ENCODE measurements at regions not wholly inside any gene's neighbourhood (a gene's known extent, or its start where the extent isn't known, plus 50 kb on each side); places are given as distances from the start of the nearest gene placed in this dataset.

DNA sequence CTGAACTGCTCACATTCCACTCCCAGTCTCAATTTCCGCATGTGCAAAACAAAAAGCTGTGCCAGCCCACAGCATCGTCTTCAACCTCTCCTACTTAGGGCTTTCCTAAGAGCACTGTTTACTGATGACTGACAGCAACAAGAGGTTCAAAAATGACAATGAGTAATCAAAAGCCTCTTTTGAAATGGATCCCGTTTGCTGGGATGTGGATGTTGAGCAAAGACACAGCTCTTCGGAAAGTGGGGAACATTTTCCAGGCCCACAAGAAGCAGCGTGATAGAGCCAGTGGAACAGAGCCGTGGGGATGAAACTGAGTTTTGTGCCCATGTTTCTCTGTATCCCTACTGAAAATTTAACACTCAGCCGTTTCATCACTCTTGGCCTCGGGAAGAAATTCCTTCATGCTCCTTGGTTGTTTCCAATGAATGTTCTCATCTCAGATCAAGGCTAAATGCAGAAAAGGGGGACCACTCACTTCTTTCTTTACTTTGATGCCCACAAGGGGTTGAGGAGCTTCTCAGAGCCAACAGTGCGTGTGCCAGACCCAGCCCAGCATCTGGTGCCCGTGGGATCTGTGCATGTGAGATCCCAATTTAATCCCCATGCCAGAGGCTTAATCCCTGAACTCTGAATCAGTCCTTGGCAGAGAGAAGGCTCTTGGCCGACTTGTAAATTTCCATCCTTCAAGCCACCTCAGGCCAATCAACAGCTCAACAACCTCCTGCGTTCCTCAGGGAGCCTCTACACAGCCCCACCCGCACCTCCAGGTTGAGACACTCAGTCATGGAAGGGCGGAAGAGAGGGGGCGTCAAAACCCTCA lies 230.2 kb upstream of the DAPK1 start:
- no peak overlapping the region for H3K27ac ChIP-seq
- no peaks in the 10 kb centered on the region for H3K9me3 ChIP-seq (ENCODE audit: control insufficient read depth, low read length)

GRCh38 chr9:87269296-87270176 lies 228.1 kb upstream of the DAPK1 start:
- no peak overlapping the region for H2AFZ ChIP-seq
- no peaks in the 10 kb centered on the region for H3K4me1 ChIP-seq
- H3K27me3 ChIP-seq (ENCODE audit: control insufficient read depth, insufficient read depth, low read length): no peaks in the 10 kb centered on the region
- no peak overlapping the region for H3K4me2 ChIP-seq (ENCODE audit: low read length)
- H3K27ac ChIP-seq: no peak overlapping the region
- H3K9ac ChIP-seq: no peak overlapping the region
- H3K79me2 ChIP-seq: no peaks in the 10 kb centered on the region
- H3K4me3 ChIP-seq (ENCODE audit: low read depth, low read length): no peak overlapping the region
- H3K36me3 ChIP-seq (ENCODE audit: control insufficient read depth, insufficient read depth, low read length): no peaks in the 10 kb centered on the region
- TF ChIP-seq, protein P1, sequence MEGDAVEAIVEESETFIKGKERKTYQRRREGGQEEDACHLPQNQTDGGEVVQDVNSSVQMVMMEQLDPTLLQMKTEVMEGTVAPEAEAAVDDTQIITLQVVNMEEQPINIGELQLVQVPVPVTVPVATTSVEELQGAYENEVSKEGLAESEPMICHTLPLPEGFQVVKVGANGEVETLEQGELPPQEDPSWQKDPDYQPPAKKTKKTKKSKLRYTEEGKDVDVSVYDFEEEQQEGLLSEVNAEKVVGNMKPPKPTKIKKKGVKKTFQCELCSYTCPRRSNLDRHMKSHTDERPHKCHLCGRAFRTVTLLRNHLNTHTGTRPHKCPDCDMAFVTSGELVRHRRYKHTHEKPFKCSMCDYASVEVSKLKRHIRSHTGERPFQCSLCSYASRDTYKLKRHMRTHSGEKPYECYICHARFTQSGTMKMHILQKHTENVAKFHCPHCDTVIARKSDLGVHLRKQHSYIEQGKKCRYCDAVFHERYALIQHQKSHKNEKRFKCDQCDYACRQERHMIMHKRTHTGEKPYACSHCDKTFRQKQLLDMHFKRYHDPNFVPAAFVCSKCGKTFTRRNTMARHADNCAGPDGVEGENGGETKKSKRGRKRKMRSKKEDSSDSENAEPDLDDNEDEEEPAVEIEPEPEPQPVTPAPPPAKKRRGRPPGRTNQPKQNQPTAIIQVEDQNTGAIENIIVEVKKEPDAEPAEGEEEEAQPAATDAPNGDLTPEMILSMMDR (IDR thresholded peaks at IDR 0.05): no peak
- no peaks in the 10 kb centered on the region for H3K9me3 ChIP-seq (ENCODE audit: control insufficient read depth, low read length)

More for the DNA sequence above, 230.2 kb upstream of the DAPK1 start:
- Histone ChIP-seq H3K9ac (no peak overlapping the region), H3K4me3 (ENCODE audit: low read depth, low read length) (no peak overlapping the region), H3K4me1 (no peaks in the 10 kb centered on the region), H3K79me2 (no peaks in the 10 kb centered on the region), H2AFZ (no peak overlapping the region), H3K27me3 (ENCODE audit: control insufficient read depth, insufficient read depth, low read length) (no peaks in the 10 kb centered on the region), H3K36me3 (ENCODE audit: control insufficient read depth, insufficient read depth, low read length) (no peaks in the 10 kb centered on the region), H3K4me2 (ENCODE audit: low read length) (no peak overlapping the region)
- TF ChIP-seq, protein P1 (IDR thresholded peaks at IDR 0.05): no peak

GRCh38 chr9:87270221-87270847 lies 227.3 kb upstream of the DAPK1 start:
- Histone ChIP-seq H3K36me3 (ENCODE audit: control insufficient read depth, insufficient read depth, low read length) (no peaks in the 10 kb centered on the region), H3K4me3 (ENCODE audit: low read depth, low read length) (no peak overlapping the region), H3K27ac (no peak overlapping the region), H3K79me2 (no peaks in the 10 kb centered on the region), H3K4me2 (ENCODE audit: low read length) (no peak overlapping the region), H3K4me1 (no peaks in the 10 kb centered on the region), H3K27me3 (ENCODE audit: control insufficient read depth, insufficient read depth, low read length) (no peaks in the 10 kb centered on the region), H2AFZ (no peak overlapping the region), H3K9me3 (ENCODE audit: control insufficient read depth, low read length) (no peaks in the 10 kb centered on the region), H3K9ac (no peak overlapping the region)
- TF ChIP-seq, protein P1 (IDR thresholded peaks at IDR 0.05): no peak

DNA sequence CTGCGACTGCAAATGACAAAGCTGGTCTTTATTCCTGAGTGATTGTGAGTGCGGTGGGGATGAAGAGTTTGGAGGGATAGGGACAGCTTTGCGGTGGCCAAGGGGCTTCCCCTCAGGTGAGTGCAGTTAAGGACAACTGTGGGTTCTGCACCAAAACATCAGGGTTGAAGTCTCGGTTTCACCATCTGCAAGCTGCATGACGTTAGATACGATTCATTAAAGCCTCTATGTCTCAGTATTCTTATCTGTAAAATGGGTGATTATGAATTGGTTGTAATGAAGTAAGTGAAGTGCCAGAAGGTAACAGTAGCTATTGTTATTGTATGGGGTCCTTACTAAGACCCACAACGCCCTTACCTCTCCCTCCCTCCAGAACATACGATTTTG lies 226.8 kb upstream of the DAPK1 start:
- Histone ChIP-seq H3K4me3 (ENCODE audit: low read depth, low read length) (no peak overlapping the region), H3K79me2 (no peaks in the 10 kb centered on the region), H3K9ac (no peak overlapping the region), H3K4me1 (no peaks in the 10 kb centered on the region), H3K27ac (no peak overlapping the region), H2AFZ (no peak overlapping the region), H3K36me3 (ENCODE audit: control insufficient read depth, insufficient read depth, low read length) (no peaks in the 10 kb centered on the region), H3K27me3 (ENCODE audit: control insufficient read depth, insufficient read depth, low read length) (no peaks in the 10 kb centered on the region), H3K9me3 (ENCODE audit: control insufficient read depth, low read length) (no peaks in the 10 kb centered on the region), H3K4me2 (ENCODE audit: low read length) (no peak overlapping the region)
- TF ChIP-seq, protein P1 (IDR thresholded peaks at IDR 0.05): no peak
